ENCODE measurements at regions not wholly inside any gene's neighbourhood (a gene's known extent, or its start where the extent isn't known, plus 50 kb on each side); places are given as distances from the start of the nearest gene placed in this dataset.
"Not testable (repeated sequence)": the region's sequence is repeated elsewhere in the genome, so short reads cannot be mapped to it uniquely, and the experiment has no call there.

GRCh38 chr5:135158314-135158697 is 124.3 kb upstream of the PITX1 start:
- no peak for DNase-seq

DNA sequence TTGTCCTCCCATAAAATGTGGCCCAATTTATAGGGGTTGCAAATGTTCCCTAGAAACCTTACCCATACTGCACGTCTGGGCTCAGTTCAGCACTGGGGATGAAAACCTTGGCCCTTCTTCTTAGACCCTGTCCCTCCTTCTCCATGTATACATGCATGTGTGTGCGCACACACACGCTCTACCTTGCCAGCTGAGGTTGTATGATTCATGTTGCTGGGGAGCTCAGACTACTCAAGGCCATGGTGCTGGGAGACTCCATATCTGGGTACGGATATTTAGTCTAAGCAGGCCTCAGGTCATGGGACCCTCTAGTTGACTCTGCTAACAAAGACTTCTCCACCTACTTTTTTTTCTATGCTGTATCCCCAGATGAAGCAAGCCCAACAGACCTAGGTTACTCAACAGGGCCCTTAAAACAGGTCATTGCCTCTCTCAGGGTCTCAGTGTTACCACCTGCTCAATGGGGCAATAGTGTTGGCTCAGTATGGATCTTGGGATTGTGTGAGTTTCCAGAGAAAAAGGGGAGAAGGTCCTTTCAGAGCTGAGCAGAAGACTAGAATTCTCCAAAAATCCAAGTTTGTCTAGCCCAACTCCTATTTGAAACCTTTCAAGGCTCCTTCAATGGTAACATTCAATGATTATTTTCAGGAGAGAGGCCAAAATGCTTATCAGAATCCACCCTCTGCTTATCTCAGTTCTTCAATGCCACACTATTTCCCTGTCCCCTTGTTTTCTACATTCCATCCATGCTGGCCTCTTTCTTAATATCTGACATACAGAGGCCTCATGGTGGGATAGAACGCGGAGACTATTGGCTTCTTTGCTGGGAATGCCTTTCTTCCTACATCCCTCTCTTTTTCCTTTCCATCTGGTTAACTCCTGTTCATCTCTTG is 123.6 kb upstream of the PITX1 start:
- DNase-seq, result no peak

DNA sequence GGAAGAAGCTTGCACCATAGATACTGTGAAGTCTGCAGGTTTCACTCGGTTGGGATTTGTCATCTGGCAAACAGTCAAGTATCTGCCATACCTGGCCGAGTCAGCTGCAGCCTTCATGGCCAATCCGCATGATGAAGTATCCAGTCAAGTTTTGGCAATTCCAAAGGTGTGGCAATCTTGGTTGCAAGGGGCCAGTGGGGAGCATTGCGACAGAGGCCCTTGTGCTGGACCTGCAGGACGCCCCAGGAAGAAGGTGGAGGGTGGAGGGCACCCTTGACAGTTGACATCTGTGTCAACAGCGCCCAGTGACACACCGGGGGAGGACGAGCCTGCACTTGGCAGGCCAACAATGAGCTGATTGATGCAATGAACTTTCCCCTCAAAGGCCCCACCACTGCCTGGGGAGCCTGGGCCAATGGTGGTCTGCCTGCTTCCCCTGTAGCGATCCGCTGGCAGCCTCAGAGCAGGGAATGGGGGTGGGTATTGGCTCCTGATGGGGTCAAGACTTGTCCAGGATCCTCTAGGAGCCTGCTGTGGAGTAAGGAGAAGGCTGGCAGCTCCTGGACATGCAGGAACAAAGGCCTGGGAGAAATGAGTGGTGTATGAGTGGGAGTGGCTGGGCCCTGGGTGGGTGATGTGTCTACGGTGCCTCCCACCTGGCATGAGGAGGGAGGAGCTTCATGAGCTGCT is 122.8 kb upstream of the PITX1 start:
- DNase-seq, result no peak

GRCh38 chr5:135156337-135156714 is 122.3 kb upstream of the PITX1 start:
- no peak for DNase-seq

- no peak for DNase-seq
Observed at GRCh38 chr5:135155616-135156214, 121.7 kb upstream of the PITX1 start.

- no peak for DNase-seq
Observed at GRCh38 chr5:135154961-135155360, 120.9 kb upstream of the PITX1 start.

- DNase-seq, result no peak
Observed at GRCh38 chr5:135154197-135154596, 120.2 kb upstream of the PITX1 start.

- no peak for DNase-seq
Observed at GRCh38 chr5:135153661-135154060, 119.6 kb upstream of the PITX1 start.

GRCh38 chr5:135153259-135153658 is 119.2 kb upstream of the PITX1 start:
- DNase-seq, result no peak

GRCh38 chr5:135151660-135152059 is 117.6 kb upstream of the PITX1 start:
- DNase-seq, result not testable (repeated sequence)

DNA sequence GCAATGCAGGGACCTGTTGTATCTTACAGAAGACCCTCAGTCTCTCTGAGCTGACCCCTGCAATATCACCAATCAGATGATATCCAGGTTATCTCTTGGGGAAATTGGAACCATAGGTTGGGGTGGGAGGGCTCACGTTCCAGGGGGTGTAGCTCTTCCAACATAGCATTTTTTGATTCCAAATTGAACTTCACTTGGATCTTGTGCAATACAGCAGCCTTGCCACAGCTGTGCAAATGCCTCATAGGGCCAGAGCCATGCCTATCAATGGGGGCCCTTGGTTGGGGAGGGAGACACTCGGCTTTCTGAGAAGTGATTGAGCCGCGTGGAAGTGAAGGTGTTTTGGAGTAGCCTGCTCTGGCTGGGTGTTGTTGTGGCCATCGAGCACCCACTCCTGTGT is 117.2 kb upstream of the PITX1 start:
- no peak for DNase-seq

DNA sequence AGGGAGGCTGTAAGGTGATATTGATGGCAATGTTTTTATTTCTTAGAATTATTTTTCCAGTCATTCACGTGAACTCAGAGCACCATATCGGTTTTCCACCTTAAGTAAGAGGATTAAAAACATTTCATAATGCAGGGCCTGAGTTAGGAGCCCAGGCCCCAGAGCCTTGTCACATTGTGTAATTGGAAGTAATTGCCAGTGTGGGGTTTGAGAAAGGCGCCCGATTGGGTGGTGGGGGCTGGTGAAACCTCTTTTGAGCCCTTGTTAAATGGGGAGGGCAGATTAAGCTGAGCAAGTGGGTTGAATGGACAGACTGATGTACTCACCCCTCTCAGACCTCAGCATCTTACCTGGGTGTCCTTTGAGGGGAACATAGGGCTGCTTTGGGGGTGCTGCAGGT is 116.7 kb upstream of the PITX1 start:
- DNase-seq, result no peak

- DNase-seq, result no peak
Observed at GRCh38 chr5:135149956-135150723, 116.1 kb upstream of the PITX1 start.

DNA sequence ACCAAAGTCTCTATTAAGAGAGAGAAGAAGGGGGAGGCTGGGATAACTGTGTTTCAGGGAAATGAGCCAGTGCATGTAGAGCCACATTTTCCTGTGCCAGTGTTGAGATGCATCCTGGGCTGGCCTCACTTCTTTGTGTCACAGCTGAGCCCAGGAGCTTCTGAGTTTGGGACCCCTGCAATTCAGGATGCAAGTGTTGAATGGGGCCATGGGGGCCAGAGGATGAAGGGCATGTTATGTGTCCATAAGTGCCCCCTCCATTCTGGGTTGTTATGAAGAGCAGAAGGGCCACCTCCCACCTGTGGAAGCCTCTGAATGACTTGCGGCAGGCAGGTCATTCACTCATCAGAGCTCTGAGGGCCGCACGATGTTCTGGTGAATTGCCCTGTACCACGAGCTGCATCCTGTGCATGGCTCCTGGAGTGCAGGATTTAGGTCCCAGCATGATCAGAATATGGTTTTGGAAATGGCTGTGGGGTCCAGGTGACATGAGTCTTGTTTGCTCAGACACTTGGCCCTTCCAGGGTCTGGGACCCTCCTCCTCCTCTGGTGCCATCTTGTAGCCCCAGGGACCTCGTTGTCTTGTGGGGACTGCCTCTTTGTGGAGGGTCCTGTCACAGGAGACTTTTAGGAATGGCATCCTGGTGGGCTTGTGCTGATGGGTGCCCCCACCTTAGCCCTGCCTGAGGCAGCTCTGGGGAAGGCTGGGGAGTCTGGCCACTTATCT is 115.4 kb upstream of the PITX1 start:
- no peak for DNase-seq

DNA sequence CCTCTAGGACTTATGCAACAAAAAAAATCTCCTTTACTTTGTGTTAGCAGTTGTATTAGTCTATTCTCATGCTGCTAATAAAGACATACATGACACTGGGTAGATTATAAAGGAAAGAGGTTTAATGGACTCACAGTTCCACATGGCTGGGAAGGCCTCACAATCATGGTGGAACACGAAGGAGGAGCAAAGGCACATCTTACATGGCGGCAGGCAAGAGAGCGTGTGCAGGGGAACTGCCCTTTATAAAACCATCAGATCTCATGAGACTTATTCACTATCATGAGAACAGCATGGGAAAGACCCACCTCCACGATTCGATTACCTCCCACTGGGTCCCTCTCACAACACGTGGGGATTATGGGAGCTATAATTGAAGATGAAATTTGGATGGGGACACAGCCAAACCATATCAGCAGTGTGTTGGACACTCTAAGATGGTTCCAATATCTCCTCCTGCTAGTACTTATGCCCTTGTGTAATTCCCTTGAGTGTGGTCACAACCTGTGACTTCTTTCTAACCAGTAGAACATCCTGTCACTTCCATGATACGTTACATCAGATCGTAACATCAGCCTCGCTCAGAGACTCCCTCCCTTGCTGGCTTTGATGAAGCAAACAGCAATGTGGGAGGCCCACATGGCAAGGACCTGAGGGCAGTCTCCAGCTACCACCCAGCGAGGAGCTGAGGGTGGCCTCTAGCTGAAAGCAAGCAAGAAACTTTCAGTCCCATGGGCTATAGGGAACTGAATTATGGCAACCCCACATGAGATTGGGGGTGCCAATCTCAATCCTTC is 113.5 kb upstream of the PITX1 start:
- no peak for DNase-seq

DNA sequence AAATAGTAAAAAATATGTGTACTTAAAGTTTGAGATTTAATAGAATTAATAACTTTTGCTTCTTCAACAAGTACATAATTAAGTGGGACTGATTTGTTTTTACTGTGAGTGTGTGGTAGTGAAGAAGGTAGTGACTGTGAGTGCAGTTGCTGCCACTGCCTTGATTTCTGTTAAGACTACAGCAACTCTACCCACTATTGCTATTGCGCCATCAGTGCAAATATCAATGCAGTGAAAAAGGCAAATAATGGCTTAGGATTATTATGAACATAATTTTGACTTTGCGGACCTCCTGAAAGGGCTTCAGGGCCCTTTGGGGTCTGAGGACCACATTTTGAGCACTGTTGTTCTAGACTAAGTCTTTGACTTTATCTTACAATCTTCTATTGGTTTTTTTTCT is 112.0 kb upstream of the PITX1 start:
- DNase-seq, result no peak

DNA sequence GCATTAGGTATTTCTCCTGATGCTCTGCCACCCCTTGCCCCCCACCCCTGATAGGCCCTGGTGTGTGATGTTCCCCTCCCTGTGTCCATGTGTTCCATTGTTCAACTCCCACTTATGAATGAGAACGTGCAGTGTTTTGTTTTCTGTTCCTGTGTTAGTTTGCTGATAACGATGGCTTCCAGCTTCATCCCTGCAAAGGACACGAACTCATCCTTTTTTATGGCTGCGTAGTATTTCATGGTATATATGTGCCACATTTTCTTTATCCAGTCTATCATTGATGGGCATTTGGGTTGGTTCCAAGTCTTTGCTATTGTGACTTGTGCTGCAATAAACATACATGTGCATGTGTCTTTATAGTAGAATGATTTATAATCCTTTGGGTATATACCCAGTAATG is 109.7 kb upstream of the PITX1 start:
- not testable (repeated sequence) for DNase-seq

- no peak for DNase-seq
Observed at GRCh38 chr5:135141303-135142268, 107.6 kb upstream of the PITX1 start.

GRCh38 chr5:135140446-135141204 is 106.6 kb upstream of the PITX1 start:
- no peak for DNase-seq

Measured in right lung (tissue), 2 donors.